K562 (cell line): ENCODE measurements at regions not wholly inside any gene's neighbourhood (a gene's known extent, or its start where the extent isn't known, plus 50 kb on each side); places are given as distances from the start of the nearest gene placed in this dataset.

Source experiments
- ATAC-seq: fragments of 200-7000 bp; cut with Tn5 transposase; 3 replicates; pipeline ENCODE4 v1.9.1; 2020; ENCODE audit warnings: moderate library complexity
- BruUV-seq: library from RNA; stranded (reverse); fragments of 400-500 nt; replicated peaks from 2 replicates; lab custom pipeline; 2021; lab: Mats Ljungman, UMichigan
- CTCF ChIA-PET: fragments of 300-600 bp; formaldehyde crosslinking; extraction: SDS; loops from one replicate; lab custom pipeline; 2021; ENCODE audit warnings: low intra/inter-chr PET ratio; lab: Yijun Ruan, JAX
- POLR2A ChIA-PET: fragments of 300-600, 350-650 bp; sonication (Branson Sonifier 250); formaldehyde crosslinking; extraction: SDS; loops from one replicate; lab custom pipeline; 2021; ENCODE audit warnings: antibody characterized with exemption, inconsistent platforms; lab: Yijun Ruan, JAX
- DNase-seq, 4 experiments: peaks; one replicate each; pipeline versions ENCODE4 v3.0.0 to v3.0.0-alpha.2; 2011 to 2018; ENCODE audit warnings: low spot score in 3 of 4, mixed read lengths in 3 of 4; ENCODE audit errors: extremely low read depth in 1 of 4
- FAIRE-seq: peaks from 2 replicates; lab custom pipeline; 2011; peaks lifted over from hg19 to GRCh38; lab: Jason Lieb, UNC
- H2AFZ ChIP-seq: 2 replicates; pipeline ENCODE4 v1.6.0; 2011; ENCODE audit warnings: low read depth, low read length, control low read depth, inconsistent platforms
- H3K27ac ChIP-seq: fragments of 200-600 bp; 3 replicates; pipeline ENCODE4 v1.8.0; 2011; ENCODE audit warnings: low read depth, mild to moderate bottlenecking, control low read depth, inconsistent platforms, low read length, moderate library complexity, mixed read lengths; ENCODE audit errors: extremely low read depth
- H3K27me3 ChIP-seq, 2 experiments: fragments of 300-600 bp in 1 of 2; 2 replicates in 1 of 2; 3 replicates in 1 of 2; pipeline versions ENCODE4 v1.6.0 to v1.8.0; 2011; ENCODE audit warnings: inconsistent platforms in 2 of 2, low read length in 2 of 2, mild to moderate bottlenecking in 1 of 2, mixed read lengths in 1 of 2, moderate library complexity in 1 of 2; ENCODE audit not compliant: control insufficient read depth in 2 of 2, insufficient read depth in 2 of 2
- H3K36me3 ChIP-seq: fragments of 300-600 bp; 3 replicates; pipeline ENCODE4 v1.8.0; 2011; ENCODE audit warnings: mild to moderate bottlenecking, low read length, inconsistent platforms; ENCODE audit not compliant: control insufficient read depth, insufficient read depth
- H3K4me1 ChIP-seq, 2 experiments: fragments of 200-600 bp in 1 of 2; replicated peaks in 1 of 2; 2 replicates in 1 of 2; 3 replicates in 1 of 2; pipeline versions ENCODE4 v1.5.1 to v1.8.0; 2011; ENCODE audit warnings: inconsistent platforms in 2 of 2, low read length in 2 of 2, mild to moderate bottlenecking in 1 of 2, mixed read lengths in 1 of 2, moderate library complexity in 1 of 2; ENCODE audit not compliant: control insufficient read depth in 2 of 2, insufficient read depth in 2 of 2
- H3K4me2 ChIP-seq: 2 replicates; pipeline ENCODE4 v1.6.1; 2011; ENCODE audit warnings: low read length, control low read depth, inconsistent platforms, mixed read lengths; ENCODE audit not compliant: insufficient read depth
- H3K4me3 ChIP-seq: fragments of 200-600 bp; sonication (generic), shearing (Covaris generic); 2 replicates; pipeline ENCODE4 v1.5.1; 2016; ENCODE audit warnings: control low read depth, inconsistent platforms
- H3K79me2 ChIP-seq: fragments of 200-600 bp; 3 replicates; pipeline ENCODE4 v1.8.0; 2011; ENCODE audit warnings: low read length, inconsistent platforms; ENCODE audit not compliant: control insufficient read depth, insufficient read depth
- H3K9ac ChIP-seq, 2 experiments: 2 replicates each; pipeline versions ENCODE4 v1.6.0 to v1.6.1; 2011; ENCODE audit warnings: low read depth in 2 of 2, low read length in 2 of 2, control low read depth in 1 of 2, inconsistent platforms in 1 of 2, mild to moderate bottlenecking in 1 of 2, mixed read lengths in 1 of 2; ENCODE audit not compliant: insufficient read depth in 1 of 2
- H3K9me1 ChIP-seq: one replicate; pipeline ENCODE4 v1.6.0; 2011; ENCODE audit warnings: inconsistent platforms, mild to moderate bottlenecking, low read length, moderate library complexity; ENCODE audit not compliant: control insufficient read depth, insufficient read depth
- H3K9me3 ChIP-seq: replicated peaks from 2 replicates; pipeline ENCODE4 v1.5.1; 2011; ENCODE audit warnings: low read depth, low read length, inconsistent platforms; ENCODE audit not compliant: control insufficient read depth, insufficient read depth
- H4K20me1 ChIP-seq: replicated peaks from 2 replicates; pipeline ENCODE4 v1.6.1; 2011; ENCODE audit warnings: low read length, inconsistent platforms, mixed read lengths; ENCODE audit not compliant: control insufficient read depth, insufficient read depth
- CHD2 ChIP-seq: IDR thresholded peaks from 2 replicates; pipeline ENCODE4 v1.6.1; 2011; ENCODE audit warnings: low read depth, low read length
- DPF2 ChIP-seq: fragments of 450-650 bp; IDR thresholded peaks from 2 replicates; pipeline ENCODE4 v1.6.1; 2016
- E2F3 ChIP-seq: fragments of 250-450 bp; sonication (Bioruptor Pico); IDR thresholded peaks from 2 replicates; pipeline ENCODE4 v1.4.0; 2020; ENCODE audit warnings: mild to moderate bottlenecking
- SIN3A ChIP-seq, 2 experiments: fragments of 150-350 bp in 1 of 2; IDR thresholded peaks; 2 replicates each; pipeline ENCODE4 v1.6.1; 2011 to 2016; ENCODE audit warnings: borderline replicate concordance in 2 of 2, low read depth in 2 of 2, low read length in 2 of 2, mild to moderate bottlenecking in 2 of 2, moderate library complexity in 2 of 2; ENCODE audit not compliant: control insufficient read depth in 1 of 2
- SMARCB1 ChIP-seq: IDR thresholded peaks from 2 replicates; pipeline ENCODE4 v1.6.1; 2011; ENCODE audit warnings: improper control_type of control experiment, low read depth; ENCODE audit not compliant: insufficient read length
- TARDBP ChIP-seq: fragments of 450-650 bp; IDR thresholded peaks from 2 replicates; pipeline ENCODE4 v1.6.1; 2016
- ZBTB49 ChIP-seq: sonication (generic); formaldehyde crosslinking; IDR thresholded peaks from 2 replicates; pipeline ENCODE4 v1.8.0; 2022; ENCODE audit warnings: missing genetic modification reagents, mild to moderate bottlenecking, borderline replicate concordance
- ZNF133 ChIP-seq: fragments of 250-450 bp; sonication (Bioruptor Pico); IDR thresholded peaks from 2 replicates; pipeline ENCODE4 v1.4.0; 2020; ENCODE audit warnings: mild to moderate bottlenecking
- ZNF146 ChIP-seq: IDR thresholded peaks from one replicate; pipeline ENCODE4 v1.6.1; 2018; ENCODE audit warnings: missing compliant biosample characterization; ENCODE audit not compliant: unreplicated experiment
- ZNF24 ChIP-seq: fragments of 450-650 bp; IDR thresholded peaks from 2 replicates; pipeline ENCODE4 v1.6.1; 2016
- ZNF699 ChIP-seq: fragments of 250-450 bp; sonication (Bioruptor Pico); IDR thresholded peaks from 2 replicates; pipeline ENCODE4 v1.8.0; 2021; ENCODE audit warnings: mild to moderate bottlenecking, moderate library complexity; ENCODE audit not compliant: insufficient replicate concordance
- WGBS: fragments of 100-300 bp; shearing (Covaris generic); methylation state at CpG from one replicate; pipeline ENCODE4 v1.1.6; 2016; ENCODE audit warnings: low coverage, mixed read lengths; ENCODE audit not compliant: insufficient coverage; ENCODE audit errors: missing lambda C conversion rate; 5-methylcytosine and 5-hydroxymethylcytosine counted together
- in situ Hi-C: fragments of 300-500 bp; cut with MboI; formaldehyde crosslinking; loops from 4 replicates; pipeline ENCODE4 v1.15.0; 2018; ENCODE audit warnings: inconsistent platforms, mixed read lengths
- intact Hi-C: fragments of 100-400 bp; cut with micrococcal nuclease; formaldehyde crosslinking; loops from 2 replicates; pipeline ENCODE4 v1.14.2; 2022
- TF ChIP-seq, protein P1 (sequence below), 2 experiments: fragments of 250-450 bp in 1 of 2; fragments of 450-650 bp in 1 of 2; sonication (Bioruptor Pico) in 1 of 2; IDR thresholded peaks; 2 replicates each; pipeline versions ENCODE4 v1.6.1 to v1.8.0; 2016 to 2021; ENCODE audit warnings: mild to moderate bottlenecking in 2 of 2, moderate library complexity in 2 of 2, missing compliant biosample characterization in 1 of 2, missing genetic modification characterization in 1 of 2
- TF ChIP-seq, protein P2 (sequence below): fragments of 250-450 bp; sonication (Bioruptor Pico); IDR thresholded peaks from 2 replicates; pipeline ENCODE4 v1.8.0; 2021; ENCODE audit warnings: mild to moderate bottlenecking, moderate library complexity

DNA sequence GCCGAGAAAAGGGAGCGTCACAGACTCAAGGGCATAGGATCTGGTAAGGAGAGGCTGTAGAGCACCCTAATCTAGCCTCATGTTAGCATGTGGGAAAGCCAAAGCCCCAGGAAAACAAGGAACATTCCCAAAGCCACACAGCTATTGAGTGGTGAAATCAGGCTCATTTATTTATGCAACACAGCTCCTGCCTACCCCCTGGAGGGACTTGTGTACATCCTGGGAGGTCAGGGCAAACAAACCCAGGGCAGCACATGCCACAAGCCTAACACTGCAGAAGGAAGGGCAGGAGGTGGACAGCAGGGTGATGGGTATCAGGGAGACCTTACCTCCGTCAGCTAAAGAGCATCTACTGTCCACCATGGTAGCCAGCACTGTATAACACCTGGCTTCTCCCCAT lies 283.5 kb downstream of the RPLP1 start:
- Histone ChIP-seq H3K4me3 (no peak overlapping the region), H3K27me3 (peaks cover 0 to 2% of the 10 kb centered on the region in 2 experiments; a peak in 2 of 5 replicates), H3K9me3 (no peaks in the 10 kb centered on the region), H3K9me1 (no peaks in the 10 kb centered on the region), H3K9ac (no peak overlapping the region), H3K4me2 (no peak overlapping the region)
- DNase-seq (no peak), FAIRE-seq (no peak)
- intact Hi-C loops (no loop called here), in situ Hi-C loops (loop anchor here (25.0 kb wide), 1 partner anchor 751 kb away; no protein-coding TSS in a partner anchor)
- WGBS = 0% methylated on average over 3 of the region's 3 CpGs
- ChIA-PET CTCF (no interaction called here), POLR2A (no interaction called here)
- TF ChIP-seq ZBTB49 (CRISPR knock-in tag) (no peak), SIN3A (IDR thresholded peaks at IDR 0.05; ENCODE audit: borderline replicate concordance in 2 of 2, control insufficient read depth in 1 of 2, low read depth in 2 of 2, low read length in 2 of 2) (no peak), SMARCB1 (no peak), ZNF24 (no peak), ZNF146 (CRISPR knock-in tag) (no peak), ZNF699 (CRISPR knock-in tag) (no peak), TARDBP (no peak), ZNF133 (CRISPR knock-in tag) (no peak), CHD2 (no peak), DPF2 (no peak), E2F3 (CRISPR knock-in tag) (no peak)
- TF ChIP-seq, protein P1, sequence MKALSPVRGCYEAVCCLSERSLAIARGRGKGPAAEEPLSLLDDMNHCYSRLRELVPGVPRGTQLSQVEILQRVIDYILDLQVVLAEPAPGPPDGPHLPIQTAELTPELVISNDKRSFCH (CRISPR knock-in tag; IDR thresholded peaks at IDR 0.05) = no peak
- TF ChIP-seq, protein P1 (tag; IDR thresholded peaks at IDR 0.05) = no peak
- TF ChIP-seq, protein P2, sequence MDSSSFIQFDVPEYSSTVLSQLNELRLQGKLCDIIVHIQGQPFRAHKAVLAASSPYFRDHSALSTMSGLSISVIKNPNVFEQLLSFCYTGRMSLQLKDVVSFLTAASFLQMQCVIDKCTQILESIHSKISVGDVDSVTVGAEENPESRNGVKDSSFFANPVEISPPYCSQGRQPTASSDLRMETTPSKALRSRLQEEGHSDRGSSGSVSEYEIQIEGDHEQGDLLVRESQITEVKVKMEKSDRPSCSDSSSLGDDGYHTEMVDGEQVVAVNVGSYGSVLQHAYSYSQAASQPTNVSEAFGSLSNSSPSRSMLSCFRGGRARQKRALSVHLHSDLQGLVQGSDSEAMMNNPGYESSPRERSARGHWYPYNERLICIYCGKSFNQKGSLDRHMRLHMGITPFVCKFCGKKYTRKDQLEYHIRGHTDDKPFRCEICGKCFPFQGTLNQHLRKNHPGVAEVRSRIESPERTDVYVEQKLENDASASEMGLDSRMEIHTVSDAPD (CRISPR knock-in tag) = no peak
- TF ChIP-seq, all 486 proteins: peak for 0
- no peaks in the 10 kb centered on the region for H3K36me3 ChIP-seq
- no TSS peak for BruUV-seq
- H4K20me1 ChIP-seq = 0 out of 2 replicates have a peak, but pooled peaks cover 3% of the 10 kb centered on the region
- no peaks in the 10 kb centered on the region for H3K4me1 ChIP-seq
- no peaks in the 10 kb centered on the region for H3K79me2 ChIP-seq
- H3K27ac ChIP-seq = no peak overlapping the region
- H2AFZ ChIP-seq = no peak overlapping the region
- no peak for ATAC-seq
